MM.1S (cell line): ENCODE measurements at regions not wholly inside any gene's neighbourhood (a gene's known extent, or its start where the extent isn't known, plus 50 kb on each side); places are given as distances from the start of the nearest gene placed in this dataset.

Source experiments
- EZH2phosphoT487 ChIP-seq: fragments of 300-600 bp; sonication (generic); IDR thresholded peaks from 2 replicates; pipeline ENCODE4 v1.6.1; 2018; ENCODE audit warnings: antibody characterized with exemption, low read length
- TF ChIP-seq, protein P1 (sequence below): fragments of 300-600 bp; sonication (generic); IDR thresholded peaks from 2 replicates; pipeline ENCODE4 v1.5.1; 2016; ENCODE audit warnings: antibody characterized with exemption, low read length, mixed read lengths

DNA sequence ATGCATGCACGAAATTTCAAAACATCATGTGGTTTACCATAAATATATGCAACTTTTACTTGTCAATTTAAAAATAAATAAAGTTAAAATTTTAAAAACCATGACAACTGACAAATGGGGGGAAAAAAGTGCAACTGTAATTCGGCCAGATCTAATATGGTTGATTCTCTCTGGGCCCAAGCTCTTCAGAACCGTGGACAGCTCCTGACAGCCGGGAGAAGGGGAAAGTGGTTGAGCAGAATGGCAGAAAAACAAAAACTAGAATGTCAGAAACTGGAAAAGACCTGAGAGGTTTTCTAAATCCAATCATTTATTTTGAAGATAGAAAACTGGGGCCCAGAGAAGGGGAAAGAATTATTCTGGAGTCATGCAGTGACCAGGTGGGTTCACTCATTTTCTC lies 126.6 kb downstream of the TMEM132E start:
- TF ChIP-seq, protein P1, sequence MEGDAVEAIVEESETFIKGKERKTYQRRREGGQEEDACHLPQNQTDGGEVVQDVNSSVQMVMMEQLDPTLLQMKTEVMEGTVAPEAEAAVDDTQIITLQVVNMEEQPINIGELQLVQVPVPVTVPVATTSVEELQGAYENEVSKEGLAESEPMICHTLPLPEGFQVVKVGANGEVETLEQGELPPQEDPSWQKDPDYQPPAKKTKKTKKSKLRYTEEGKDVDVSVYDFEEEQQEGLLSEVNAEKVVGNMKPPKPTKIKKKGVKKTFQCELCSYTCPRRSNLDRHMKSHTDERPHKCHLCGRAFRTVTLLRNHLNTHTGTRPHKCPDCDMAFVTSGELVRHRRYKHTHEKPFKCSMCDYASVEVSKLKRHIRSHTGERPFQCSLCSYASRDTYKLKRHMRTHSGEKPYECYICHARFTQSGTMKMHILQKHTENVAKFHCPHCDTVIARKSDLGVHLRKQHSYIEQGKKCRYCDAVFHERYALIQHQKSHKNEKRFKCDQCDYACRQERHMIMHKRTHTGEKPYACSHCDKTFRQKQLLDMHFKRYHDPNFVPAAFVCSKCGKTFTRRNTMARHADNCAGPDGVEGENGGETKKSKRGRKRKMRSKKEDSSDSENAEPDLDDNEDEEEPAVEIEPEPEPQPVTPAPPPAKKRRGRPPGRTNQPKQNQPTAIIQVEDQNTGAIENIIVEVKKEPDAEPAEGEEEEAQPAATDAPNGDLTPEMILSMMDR = no peak
- TF ChIP-seq EZH2phosphoT487 = no peak
